ENCODE measurements at regions not wholly inside any gene's neighbourhood (a gene's known extent, or its start where the extent isn't known, plus 50 kb on each side); places are given as distances from the start of the nearest gene placed in this dataset.

DNA sequence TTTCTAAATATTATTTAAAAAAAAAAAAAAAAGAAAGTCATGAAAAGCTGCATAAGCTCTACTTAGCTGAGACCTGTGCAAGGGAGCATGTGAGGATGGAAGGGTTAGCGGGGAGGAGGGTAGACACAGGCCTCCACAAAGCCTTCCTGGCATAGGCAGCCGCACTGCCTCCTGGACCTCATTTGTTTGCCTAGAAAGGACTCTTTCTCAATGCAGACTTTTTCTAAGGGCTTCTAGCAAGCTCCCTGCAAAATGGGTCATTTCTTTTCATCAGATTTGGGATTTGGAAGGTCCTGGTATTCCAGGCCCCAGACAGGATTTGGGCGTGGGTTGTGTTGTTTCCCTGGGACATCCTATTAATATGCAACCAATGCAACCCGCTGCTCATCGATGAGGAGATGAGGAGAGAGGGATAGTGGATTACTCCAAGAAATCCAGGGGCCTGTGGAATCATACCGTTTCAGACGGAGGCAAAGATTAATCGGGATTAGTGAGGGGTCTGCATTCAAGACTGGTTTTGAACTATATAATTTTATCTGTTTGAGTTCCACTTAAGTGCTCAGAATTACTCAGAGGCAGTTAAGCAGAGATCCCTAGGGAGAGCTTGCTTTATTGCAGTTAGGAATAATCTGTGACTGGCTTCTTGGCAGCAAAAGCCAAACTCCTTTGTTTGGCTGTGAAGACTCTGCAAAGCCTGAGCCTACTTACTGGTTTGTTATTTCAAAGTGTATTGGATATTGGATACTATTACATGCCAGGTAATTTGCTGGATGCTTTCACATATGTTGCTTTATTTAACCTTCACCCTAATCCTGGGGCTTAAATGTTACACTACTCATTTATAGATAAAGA lies 106.9 kb upstream of the NAV2 start:
- Histone ChIP-seq H3K36me3 (replicated peaks; ENCODE audit: insufficient read depth, low read depth) (no peaks in the 10 kb centered on the region), H3K4me1 (ENCODE audit: insufficient read depth) (no peaks in the 10 kb centered on the region), H4K20me1 (ENCODE audit: insufficient read depth, poor library complexity, severe bottlenecking) (no peaks in the 10 kb centered on the region), H3K4me2 (no peak overlapping the region), H3K9me2 (replicated peaks; ENCODE audit: insufficient read depth) (no peaks in the 10 kb centered on the region), H3K27ac (no peak overlapping the region), H3K4me3 (no peak overlapping the region), H2AFZ (no peak overlapping the region), H3K79me2 (no peaks in the 10 kb centered on the region), H3K27me3 (no peaks in the 10 kb centered on the region), H3K9me3 (ENCODE audit: low read depth) (no peaks in the 10 kb centered on the region)
- WGBS (ENCODE audit: low lambda C conversion rate, missing lambda C conversion rate): 62% methylated on average over 8 of the region's 8 CpGs
- no peak for TF ChIP-seq EZH2 (IDR thresholded peaks at IDR 0.05; ENCODE audit: borderline replicate concordance)
- TF ChIP-seq, protein P1, sequence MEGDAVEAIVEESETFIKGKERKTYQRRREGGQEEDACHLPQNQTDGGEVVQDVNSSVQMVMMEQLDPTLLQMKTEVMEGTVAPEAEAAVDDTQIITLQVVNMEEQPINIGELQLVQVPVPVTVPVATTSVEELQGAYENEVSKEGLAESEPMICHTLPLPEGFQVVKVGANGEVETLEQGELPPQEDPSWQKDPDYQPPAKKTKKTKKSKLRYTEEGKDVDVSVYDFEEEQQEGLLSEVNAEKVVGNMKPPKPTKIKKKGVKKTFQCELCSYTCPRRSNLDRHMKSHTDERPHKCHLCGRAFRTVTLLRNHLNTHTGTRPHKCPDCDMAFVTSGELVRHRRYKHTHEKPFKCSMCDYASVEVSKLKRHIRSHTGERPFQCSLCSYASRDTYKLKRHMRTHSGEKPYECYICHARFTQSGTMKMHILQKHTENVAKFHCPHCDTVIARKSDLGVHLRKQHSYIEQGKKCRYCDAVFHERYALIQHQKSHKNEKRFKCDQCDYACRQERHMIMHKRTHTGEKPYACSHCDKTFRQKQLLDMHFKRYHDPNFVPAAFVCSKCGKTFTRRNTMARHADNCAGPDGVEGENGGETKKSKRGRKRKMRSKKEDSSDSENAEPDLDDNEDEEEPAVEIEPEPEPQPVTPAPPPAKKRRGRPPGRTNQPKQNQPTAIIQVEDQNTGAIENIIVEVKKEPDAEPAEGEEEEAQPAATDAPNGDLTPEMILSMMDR (IDR thresholded peaks at IDR 0.05; ENCODE audit: poor library complexity): no peak
- no peak for DNase-seq (ENCODE audit: low spot score)

DNA sequence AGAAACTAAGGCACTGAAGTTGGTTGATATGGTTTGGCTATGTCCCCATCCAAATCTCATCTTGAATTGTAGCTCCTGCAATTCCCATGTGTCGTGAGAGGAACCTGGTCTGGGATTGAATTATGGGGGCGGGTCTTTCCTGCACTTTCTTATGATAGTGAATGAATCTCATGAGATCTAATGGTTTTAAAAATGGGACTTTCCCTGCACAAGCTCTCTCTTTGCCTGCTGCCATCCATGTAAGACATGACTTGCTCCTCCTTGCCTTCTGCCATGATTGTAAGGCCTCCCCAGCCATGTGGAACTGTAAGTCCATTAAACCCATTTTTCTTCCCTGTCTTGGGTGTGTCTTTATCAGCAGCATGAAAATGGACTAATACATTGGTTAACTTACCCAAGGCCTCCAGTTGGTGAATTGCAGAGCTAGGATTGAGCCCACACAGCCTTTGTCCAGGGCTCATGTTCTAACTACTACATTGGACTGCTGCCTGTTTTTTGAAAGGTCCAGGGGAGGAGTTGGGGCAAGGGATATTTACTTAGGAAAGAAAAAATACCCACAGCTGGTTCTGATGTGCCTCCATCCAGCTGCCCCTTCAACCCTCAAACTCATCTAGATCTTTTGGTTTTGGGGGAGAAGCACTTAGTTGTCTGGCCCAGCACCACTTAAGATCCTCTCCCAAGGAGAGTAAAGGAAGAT lies 107.8 kb upstream of the NAV2 start:
- no peak overlapping the region for H3K4me2 ChIP-seq
- H3K36me3 ChIP-seq (replicated peaks; ENCODE audit: insufficient read depth, low read depth): no peaks in the 10 kb centered on the region
- H2AFZ ChIP-seq: no peak overlapping the region
- H3K4me3 ChIP-seq: no peak overlapping the region
- no peaks in the 10 kb centered on the region for H3K9me3 ChIP-seq (ENCODE audit: low read depth)
- no peak overlapping the region for H3K27ac ChIP-seq
- 94% methylated on average over 2 of the region's 2 CpGs for WGBS (ENCODE audit: low lambda C conversion rate, missing lambda C conversion rate)
- no peaks in the 10 kb centered on the region for H3K79me2 ChIP-seq
- H3K9me2 ChIP-seq (replicated peaks; ENCODE audit: insufficient read depth): no peaks in the 10 kb centered on the region
- H4K20me1 ChIP-seq (ENCODE audit: insufficient read depth, poor library complexity, severe bottlenecking): no peaks in the 10 kb centered on the region
- DNase-seq (ENCODE audit: low spot score): no peak
- H3K4me1 ChIP-seq (ENCODE audit: insufficient read depth): no peaks in the 10 kb centered on the region
- no peaks in the 10 kb centered on the region for H3K27me3 ChIP-seq
- no peak for TF ChIP-seq EZH2phosphoT487 (IDR thresholded peaks at IDR 0.05; ENCODE audit: low read depth, severe bottlenecking, unreplicated experiment)
- TF ChIP-seq EZH2 (IDR thresholded peaks at IDR 0.05; ENCODE audit: borderline replicate concordance): no peak
- TF ChIP-seq, protein P1 (IDR thresholded peaks at IDR 0.05; ENCODE audit: poor library complexity): no peak

DNA sequence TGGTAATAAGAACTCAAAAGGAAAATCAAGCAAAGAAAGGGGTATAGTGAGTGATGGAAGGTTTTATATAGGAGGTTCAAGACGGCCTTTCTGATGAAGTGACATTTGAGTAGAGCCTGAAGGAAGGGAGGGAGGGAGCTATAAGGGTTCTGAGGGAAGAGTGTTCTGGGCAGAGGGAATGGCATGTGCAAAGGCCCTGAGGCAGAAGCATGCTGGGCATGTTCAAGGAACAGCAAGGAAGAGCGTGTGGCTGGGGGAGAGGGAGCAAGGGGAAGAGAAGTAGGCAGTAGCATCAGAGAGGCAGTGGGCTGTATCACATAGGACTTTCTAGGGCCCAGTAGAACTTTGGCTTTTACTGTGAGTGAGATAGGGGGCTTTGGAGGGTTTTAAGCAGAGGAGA lies 108.9 kb upstream of the NAV2 start:
- no peak overlapping the region for H2AFZ ChIP-seq
- no peaks in the 10 kb centered on the region for H3K27me3 ChIP-seq
- TF ChIP-seq EZH2 (IDR thresholded peaks at IDR 0.05; ENCODE audit: borderline replicate concordance) (no peak), EZH2phosphoT487 (IDR thresholded peaks at IDR 0.05; ENCODE audit: low read depth, severe bottlenecking, unreplicated experiment) (no peak)
- TF ChIP-seq, protein P1 (IDR thresholded peaks at IDR 0.05; ENCODE audit: poor library complexity): no peak
- no peaks in the 10 kb centered on the region for H4K20me1 ChIP-seq (ENCODE audit: insufficient read depth, poor library complexity, severe bottlenecking)
- H3K27ac ChIP-seq: no peak overlapping the region
- no peaks in the 10 kb centered on the region for H3K9me2 ChIP-seq (replicated peaks; ENCODE audit: insufficient read depth)
- no peak overlapping the region for H3K4me3 ChIP-seq
- H3K9me3 ChIP-seq (ENCODE audit: low read depth): no peaks in the 10 kb centered on the region
- H3K79me2 ChIP-seq: no peaks in the 10 kb centered on the region
- H3K4me1 ChIP-seq (ENCODE audit: insufficient read depth): peaks cover 5% of the 10 kb centered on the region
- no peak for DNase-seq (ENCODE audit: low spot score)
- no peak overlapping the region for H3K4me2 ChIP-seq
- WGBS (ENCODE audit: low lambda C conversion rate, missing lambda C conversion rate): 96% methylated on average over 2 of the region's 2 CpGs
- no peaks in the 10 kb centered on the region for H3K36me3 ChIP-seq (replicated peaks; ENCODE audit: insufficient read depth, low read depth)
